ENCODE measurements at regions not wholly inside any gene's neighbourhood (a gene's known extent, or its start where the extent isn't known, plus 50 kb on each side); places are given as distances from the start of the nearest gene placed in this dataset.

DNA sequence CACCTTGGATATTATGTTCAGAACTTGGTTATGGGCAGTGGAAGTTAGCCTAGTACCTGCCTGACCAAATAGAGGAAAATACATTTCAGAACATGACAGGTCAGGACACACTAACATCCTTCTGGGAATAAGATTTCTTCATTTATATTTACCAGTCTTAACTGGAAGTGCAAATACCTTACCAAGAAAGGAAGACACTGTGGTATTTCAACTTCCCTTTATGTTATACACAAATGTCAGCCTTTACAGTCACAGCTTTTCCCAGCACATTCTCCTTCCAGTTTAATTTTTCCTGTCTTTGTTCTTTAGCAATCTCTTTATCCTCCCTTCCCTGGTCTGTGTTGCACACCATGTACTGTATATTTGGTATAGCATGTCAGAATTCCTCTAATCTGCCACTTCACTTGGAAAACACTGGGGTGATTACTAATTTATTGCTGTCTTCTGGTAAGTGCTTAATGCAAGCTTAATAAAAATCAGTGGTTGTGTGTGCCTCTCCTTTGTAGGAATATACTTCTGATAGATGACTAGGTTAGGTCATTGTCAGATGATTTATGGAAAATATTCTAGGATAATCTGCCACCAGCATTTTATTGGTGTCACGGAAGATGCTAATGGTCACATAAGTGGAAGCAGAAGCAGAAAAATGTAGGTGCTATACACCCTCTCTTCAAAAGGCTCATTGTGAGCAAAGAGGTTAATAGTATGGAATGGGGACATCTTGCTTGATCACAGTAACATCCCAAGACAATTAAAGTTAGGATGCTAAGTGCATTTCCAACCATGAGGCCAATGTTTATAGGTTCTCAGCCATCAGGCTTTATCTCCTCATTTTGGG, 124.3 kb upstream of the STARD13 start:
- no peak overlapping the region for H3K4me3 Mint-ChIP-seq
- no peaks in the 10 kb centered on the region for H3K4me1 Mint-ChIP-seq
- H3K27me3 Mint-ChIP-seq: peaks cover 11% of the 10 kb centered on the region
- H3K36me3 ChIP-seq (replicated peaks in 1 of 2; ENCODE audit: control extremely low read depth in 1 of 2, control insufficient read depth in 1 of 2, extremely low read depth in 1 of 2, insufficient read depth in 2 of 2, low read length in 1 of 2): no peaks in the 10 kb centered on the region
- TF ChIP-seq, protein P1, sequence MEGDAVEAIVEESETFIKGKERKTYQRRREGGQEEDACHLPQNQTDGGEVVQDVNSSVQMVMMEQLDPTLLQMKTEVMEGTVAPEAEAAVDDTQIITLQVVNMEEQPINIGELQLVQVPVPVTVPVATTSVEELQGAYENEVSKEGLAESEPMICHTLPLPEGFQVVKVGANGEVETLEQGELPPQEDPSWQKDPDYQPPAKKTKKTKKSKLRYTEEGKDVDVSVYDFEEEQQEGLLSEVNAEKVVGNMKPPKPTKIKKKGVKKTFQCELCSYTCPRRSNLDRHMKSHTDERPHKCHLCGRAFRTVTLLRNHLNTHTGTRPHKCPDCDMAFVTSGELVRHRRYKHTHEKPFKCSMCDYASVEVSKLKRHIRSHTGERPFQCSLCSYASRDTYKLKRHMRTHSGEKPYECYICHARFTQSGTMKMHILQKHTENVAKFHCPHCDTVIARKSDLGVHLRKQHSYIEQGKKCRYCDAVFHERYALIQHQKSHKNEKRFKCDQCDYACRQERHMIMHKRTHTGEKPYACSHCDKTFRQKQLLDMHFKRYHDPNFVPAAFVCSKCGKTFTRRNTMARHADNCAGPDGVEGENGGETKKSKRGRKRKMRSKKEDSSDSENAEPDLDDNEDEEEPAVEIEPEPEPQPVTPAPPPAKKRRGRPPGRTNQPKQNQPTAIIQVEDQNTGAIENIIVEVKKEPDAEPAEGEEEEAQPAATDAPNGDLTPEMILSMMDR (IDR thresholded peaks at IDR 0.05): no peak
- TF ChIP-seq EZH2 (IDR thresholded peaks at IDR 0.05; ENCODE audit: borderline replicate concordance, insufficient read depth, low read depth, low read length, poor library complexity, severe bottlenecking): no peak
- WGBS (ENCODE audit: insufficient coverage): no CpG with 5 or more reads among the region's 1 CpG
- H4K20me1 ChIP-seq (ENCODE audit: control insufficient read depth, insufficient read depth, low read length, poor library complexity, severe bottlenecking): no peaks in the 10 kb centered on the region
- DNase-seq (no peak), ATAC-seq (ENCODE audit: low read depth) (no peak)
- ChIA-PET POLR2A (no interaction called here), CTCF (no interaction called here)
- H2AFZ ChIP-seq (ENCODE audit: insufficient read depth, low read depth, low read length, poor library complexity, severe bottlenecking): no peak overlapping the region
- H3K79me2 ChIP-seq (ENCODE audit: control insufficient read depth, insufficient read depth, low read length): no peaks in the 10 kb centered on the region
- H3K27ac Mint-ChIP-seq: no peak overlapping the region
- no peak overlapping the region for H3K4me3 ChIP-seq (ENCODE audit: control extremely low read depth in 1 of 5, extremely low read depth in 1 of 5, insufficient read depth in 1 of 5, low read depth in 2 of 5, low read length in 4 of 5)
- no peak overlapping the region for H3K4me2 ChIP-seq (replicated peaks; ENCODE audit: low read depth, low read length, poor library complexity, severe bottlenecking)
- no peak overlapping the region for H3K27ac ChIP-seq (ENCODE audit: low read length in 2 of 2)
- H3K9ac ChIP-seq (ENCODE audit: low read length): no peak overlapping the region
- intact Hi-C loops (cut with micrococcal nuclease): no loop called here
- no peaks in the 10 kb centered on the region for H3K9me3 ChIP-seq (ENCODE audit: control extremely low read depth in 1 of 3, control insufficient read depth in 2 of 3, insufficient read depth in 1 of 3, low read length in 2 of 3)
- H3K27me3 ChIP-seq (replicated peaks in 1 of 4; ENCODE audit: control extremely low read depth in 1 of 4, control insufficient read depth in 3 of 4, insufficient read depth in 4 of 4, low read length in 3 of 4): no peaks in the 10 kb centered on the region
- no peaks in the 10 kb centered on the region for H3K4me1 ChIP-seq (ENCODE audit: control insufficient read depth in 2 of 2, insufficient read depth in 2 of 2, low read length in 2 of 2)
- no peaks in the 10 kb centered on the region for H3K9me3 Mint-ChIP-seq (ENCODE audit: insufficient read depth)

DNA sequence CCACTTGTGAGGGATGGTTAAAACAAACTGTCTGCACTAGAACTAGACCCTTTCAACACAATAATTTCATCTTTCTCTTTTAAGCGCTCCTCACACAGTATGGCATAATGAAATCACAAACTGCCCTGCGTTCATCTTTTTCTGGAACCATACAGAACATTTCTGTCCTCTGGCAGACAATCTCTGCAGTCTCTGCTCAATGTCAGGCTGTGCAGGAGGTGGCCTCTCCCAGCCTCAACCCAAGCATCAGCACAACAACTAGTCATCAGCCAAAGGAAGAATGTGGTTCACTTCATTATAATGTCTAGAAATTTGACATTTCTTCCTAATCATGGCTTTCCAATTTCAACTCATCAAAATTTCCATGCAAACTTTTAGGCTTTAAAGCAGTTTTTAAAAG, 125.1 kb upstream of the STARD13 start:
- H3K36me3 ChIP-seq (replicated peaks in 1 of 2; ENCODE audit: control extremely low read depth in 1 of 2, control insufficient read depth in 1 of 2, extremely low read depth in 1 of 2, insufficient read depth in 2 of 2, low read length in 1 of 2): no peaks in the 10 kb centered on the region
- H3K9ac ChIP-seq (ENCODE audit: low read length): no peak overlapping the region
- Mint-ChIP-seq H3K4me3 (no peak overlapping the region), H3K4me1 (no peaks in the 10 kb centered on the region), H3K27ac (no peak overlapping the region), H3K27me3 (peaks cover 11% of the 10 kb centered on the region), H3K9me3 (ENCODE audit: insufficient read depth) (no peaks in the 10 kb centered on the region)
- no peak for DNase-seq
- TF ChIP-seq, protein P1 (IDR thresholded peaks at IDR 0.05): no peak
- no peak for TF ChIP-seq EZH2 (IDR thresholded peaks at IDR 0.05; ENCODE audit: borderline replicate concordance, insufficient read depth, low read depth, low read length, poor library complexity, severe bottlenecking)
- H3K27me3 ChIP-seq (replicated peaks in 1 of 4; ENCODE audit: control extremely low read depth in 1 of 4, control insufficient read depth in 3 of 4, insufficient read depth in 4 of 4, low read length in 3 of 4): no peaks in the 10 kb centered on the region
- no peaks in the 10 kb centered on the region for H4K20me1 ChIP-seq (ENCODE audit: control insufficient read depth, insufficient read depth, low read length, poor library complexity, severe bottlenecking)
- intact Hi-C loops (cut with micrococcal nuclease): no loop called here
- no peak overlapping the region for H3K4me3 ChIP-seq (ENCODE audit: control extremely low read depth in 1 of 5, extremely low read depth in 1 of 5, insufficient read depth in 1 of 5, low read depth in 2 of 5, low read length in 4 of 5)
- ATAC-seq (ENCODE audit: low read depth): no peak
- WGBS (ENCODE audit: insufficient coverage): 95% methylated on average over 2 of the region's 2 CpGs
- H3K27ac ChIP-seq (ENCODE audit: low read length in 2 of 2): no peak overlapping the region
- H3K9me3 ChIP-seq (ENCODE audit: control extremely low read depth in 1 of 3, control insufficient read depth in 2 of 3, insufficient read depth in 1 of 3, low read length in 2 of 3): no peaks in the 10 kb centered on the region
- H3K79me2 ChIP-seq (ENCODE audit: control insufficient read depth, insufficient read depth, low read length): no peaks in the 10 kb centered on the region
- H3K4me1 ChIP-seq (ENCODE audit: control insufficient read depth in 2 of 2, insufficient read depth in 2 of 2, low read length in 2 of 2): no peaks in the 10 kb centered on the region
- ChIA-PET POLR2A (no interaction called here), CTCF (no interaction called here)
- no peak overlapping the region for H2AFZ ChIP-seq (ENCODE audit: insufficient read depth, low read depth, low read length, poor library complexity, severe bottlenecking)
- no peak overlapping the region for H3K4me2 ChIP-seq (replicated peaks; ENCODE audit: low read depth, low read length, poor library complexity, severe bottlenecking)

All from B cell (primary cell).